GM23248 (cell line): ENCODE measurements at regions not wholly inside any gene's neighbourhood (a gene's known extent, or its start where the extent isn't known, plus 50 kb on each side); places are given as distances from the start of the nearest gene placed in this dataset.

Source experiments
- EZH2 ChIP-seq: fragments of 200-600 bp; sonication (generic); IDR thresholded peaks from 2 replicates; pipeline ENCODE4 v1.6.1; 2018; ENCODE audit warnings: antibody characterized with exemption, mild to moderate bottlenecking; ENCODE audit not compliant: insufficient read depth, poor library complexity, severe bottlenecking
- EZH2phosphoT487 ChIP-seq: fragments of 200-600 bp; sonication (generic); IDR thresholded peaks from 2 replicates; pipeline ENCODE4 v1.6.1; 2018; ENCODE audit warnings: antibody characterized with exemption, moderate library complexity, mild to moderate bottlenecking, low read depth; ENCODE audit not compliant: insufficient read depth

- no peak for TF ChIP-seq EZH2
- no peak for TF ChIP-seq EZH2phosphoT487
These were observed 124.4 kb upstream of the PFKP start for GRCh38 chr10:2942938-2943337.
